ENCODE measurements at regions not wholly inside any gene's neighbourhood (a gene's known extent, or its start where the extent isn't known, plus 50 kb on each side); places are given as distances from the start of the nearest gene placed in this dataset.
"Not testable (repeated sequence)": the region's sequence is repeated elsewhere in the genome, so short reads cannot be mapped to it uniquely, and the experiment has no call there.

DNA sequence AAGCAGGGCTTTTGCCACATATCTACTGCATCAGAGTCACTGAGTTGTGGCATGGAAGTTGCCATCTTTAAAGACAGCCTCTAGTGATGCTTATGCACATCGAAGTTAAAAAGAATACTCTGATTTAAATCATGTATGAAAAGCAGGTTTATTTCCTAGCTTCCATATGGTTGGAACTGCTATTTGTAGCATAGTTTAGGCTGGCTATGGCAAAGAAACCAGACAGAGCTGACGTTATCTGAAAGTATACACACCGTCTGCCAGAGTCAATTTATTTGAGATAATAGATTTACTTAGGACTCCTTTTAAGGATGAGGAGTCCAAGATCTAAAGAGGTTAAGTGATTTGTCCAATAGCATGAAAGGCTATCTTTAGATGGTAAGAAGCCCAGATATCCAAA lies 536.9 kb upstream of the ADGRL4 start:
- no peak for DNase-seq (ENCODE audit: low read depth, low spot score)

DNA sequence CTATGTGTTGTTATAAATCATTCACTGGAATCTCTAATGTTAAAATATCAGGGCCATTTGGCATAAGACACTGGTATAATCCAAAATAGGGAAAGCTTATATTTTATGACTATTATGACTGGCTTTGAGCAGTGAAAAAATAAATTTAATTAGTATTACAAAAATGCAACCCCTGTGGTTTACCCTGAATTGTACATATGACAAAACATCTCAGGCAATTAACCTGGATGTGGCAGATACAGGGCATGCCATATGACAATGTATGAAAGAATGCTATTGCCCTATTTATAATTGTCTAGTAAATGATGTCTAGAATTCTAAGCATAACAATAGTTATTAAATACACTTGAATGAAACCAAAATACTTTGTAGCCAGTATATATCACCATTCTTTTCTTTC lies 532.5 kb upstream of the ADGRL4 start:
- no peak for DNase-seq (ENCODE audit: low read depth, low spot score)

DNA sequence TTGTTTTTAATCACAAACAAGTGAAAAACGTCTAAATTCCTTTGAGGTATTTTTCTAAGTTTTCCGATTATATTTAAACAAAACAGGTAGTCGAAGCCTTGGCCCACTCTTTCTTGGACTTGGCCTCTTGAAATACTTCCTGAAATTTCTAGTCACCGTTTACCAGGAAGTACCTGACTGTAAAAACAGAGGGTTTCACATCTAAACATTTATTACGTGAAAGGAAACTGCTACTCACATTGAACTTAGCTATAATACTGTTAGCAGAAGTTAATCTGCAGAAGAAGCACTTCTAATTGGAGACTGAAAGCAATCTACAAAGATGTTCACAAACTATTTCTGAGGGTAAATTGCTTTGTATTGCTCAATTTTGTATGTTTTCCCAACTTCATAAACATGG lies 526.0 kb upstream of the ADGRL4 start:
- DNase-seq (ENCODE audit: low read depth, low spot score): no peak

DNA sequence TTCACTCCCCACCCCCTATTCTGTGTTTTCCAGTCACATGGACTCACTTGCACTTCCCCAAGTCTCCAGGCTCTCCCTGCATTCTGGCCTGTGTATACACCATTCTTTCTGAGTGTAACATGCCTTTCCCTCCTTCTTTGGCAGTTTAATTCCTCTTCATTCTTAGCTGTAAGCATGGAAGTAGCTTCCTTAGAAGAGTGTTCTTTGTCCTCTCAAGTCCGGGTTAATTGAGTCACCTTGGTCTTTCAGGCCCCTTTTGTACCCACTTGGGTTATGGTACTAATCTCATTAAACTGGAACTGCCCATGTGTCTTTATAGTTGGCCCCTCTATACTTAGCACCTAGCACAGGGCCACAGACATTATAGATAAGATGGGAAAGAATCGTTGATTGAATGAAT lies 525.3 kb upstream of the ADGRL4 start:
- no peak for DNase-seq (ENCODE audit: low read depth, low spot score)

DNA sequence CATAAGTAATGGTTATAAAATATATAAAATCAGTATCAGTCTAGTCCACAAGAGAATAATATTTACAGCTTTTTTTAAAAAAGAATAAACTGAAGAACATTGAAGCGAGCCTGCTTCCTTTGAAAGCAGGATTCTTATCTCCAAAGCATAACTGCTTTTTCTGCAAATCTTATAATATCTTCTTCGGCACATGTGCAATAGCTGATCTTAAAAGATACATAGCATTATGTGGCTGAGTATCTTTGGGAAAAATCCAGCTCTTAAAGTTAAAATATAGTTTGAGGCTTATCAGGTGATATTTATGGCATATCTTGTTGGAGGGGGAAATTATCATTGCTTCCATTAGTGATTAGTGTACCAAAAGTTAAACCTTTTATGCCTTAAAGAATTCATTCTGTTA lies 523.9 kb upstream of the ADGRL4 start:
- DNase-seq (ENCODE audit: low read depth, low spot score): no peak

DNA sequence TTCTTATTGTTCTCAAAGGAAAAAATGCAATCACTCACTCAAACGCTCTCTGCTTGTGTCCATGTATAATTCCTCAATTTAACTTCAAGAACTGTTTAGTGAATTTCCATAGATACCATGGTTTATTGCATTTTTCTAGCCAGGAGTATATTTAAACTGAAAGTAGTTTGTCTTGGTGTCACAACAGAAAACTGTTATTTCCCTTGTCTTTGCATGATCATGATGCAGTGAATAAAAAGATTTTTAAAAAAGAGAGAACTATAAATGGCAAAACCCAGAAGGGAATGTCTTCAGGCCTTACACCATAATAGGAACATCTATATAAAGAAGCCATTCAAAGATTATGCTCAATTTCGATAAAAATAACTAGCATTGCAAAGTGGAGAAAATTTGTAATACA lies 523.5 kb upstream of the ADGRL4 start:
- no peak for DNase-seq (ENCODE audit: low read depth, low spot score)

DNA sequence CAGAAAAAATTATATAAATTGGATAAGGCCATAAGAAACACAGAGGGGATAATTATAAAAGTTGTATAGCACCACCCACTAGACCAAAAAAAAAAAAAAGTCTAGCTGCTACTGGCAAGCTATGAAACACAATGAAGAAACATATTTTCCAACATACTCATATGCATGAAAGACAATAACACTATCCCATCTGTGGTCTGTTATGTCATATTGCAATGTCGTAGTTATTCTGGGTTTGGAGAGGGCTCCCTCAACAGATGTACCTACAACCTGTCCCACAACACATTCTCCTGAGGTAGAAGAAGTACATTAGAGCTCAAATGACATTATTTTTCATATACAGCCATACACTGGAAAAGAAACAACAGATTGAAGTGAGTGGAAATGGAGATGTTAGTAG lies 517.6 kb upstream of the ADGRL4 start:
- no peak for DNase-seq (ENCODE audit: low read depth, low spot score)

DNA sequence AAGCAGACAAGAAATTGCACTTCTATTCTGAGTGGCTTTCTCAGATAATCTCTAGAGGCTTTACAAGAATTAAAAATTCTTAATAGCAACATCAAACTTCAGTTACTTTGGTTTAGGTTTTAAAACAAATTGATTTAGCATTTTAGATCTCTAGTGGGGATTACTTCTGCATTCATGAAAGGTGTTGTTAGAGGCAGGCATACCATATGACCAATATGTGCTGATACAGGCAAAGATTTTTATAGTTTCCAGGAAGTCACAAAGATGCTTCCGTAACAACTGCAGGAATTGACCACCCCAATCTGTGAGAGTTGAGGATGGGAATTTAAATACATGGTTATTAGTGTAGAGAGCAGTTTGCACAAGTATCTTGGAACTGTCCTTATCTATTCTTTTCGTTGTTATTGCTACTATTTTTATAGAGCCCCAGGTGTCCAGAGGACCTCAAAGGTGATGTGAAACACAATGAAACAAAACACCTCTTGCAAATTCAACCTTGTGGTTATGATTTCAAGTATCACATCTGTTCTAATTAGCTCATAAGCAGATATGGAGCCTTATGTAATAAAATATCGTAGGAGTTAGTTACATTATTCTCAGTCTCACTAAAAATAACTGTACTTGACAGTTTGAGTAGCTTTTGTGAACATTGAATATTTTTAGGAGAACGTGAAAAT lies 512.7 kb upstream of the ADGRL4 start:
- no peak for DNase-seq (ENCODE audit: low read depth, low spot score)

DNA sequence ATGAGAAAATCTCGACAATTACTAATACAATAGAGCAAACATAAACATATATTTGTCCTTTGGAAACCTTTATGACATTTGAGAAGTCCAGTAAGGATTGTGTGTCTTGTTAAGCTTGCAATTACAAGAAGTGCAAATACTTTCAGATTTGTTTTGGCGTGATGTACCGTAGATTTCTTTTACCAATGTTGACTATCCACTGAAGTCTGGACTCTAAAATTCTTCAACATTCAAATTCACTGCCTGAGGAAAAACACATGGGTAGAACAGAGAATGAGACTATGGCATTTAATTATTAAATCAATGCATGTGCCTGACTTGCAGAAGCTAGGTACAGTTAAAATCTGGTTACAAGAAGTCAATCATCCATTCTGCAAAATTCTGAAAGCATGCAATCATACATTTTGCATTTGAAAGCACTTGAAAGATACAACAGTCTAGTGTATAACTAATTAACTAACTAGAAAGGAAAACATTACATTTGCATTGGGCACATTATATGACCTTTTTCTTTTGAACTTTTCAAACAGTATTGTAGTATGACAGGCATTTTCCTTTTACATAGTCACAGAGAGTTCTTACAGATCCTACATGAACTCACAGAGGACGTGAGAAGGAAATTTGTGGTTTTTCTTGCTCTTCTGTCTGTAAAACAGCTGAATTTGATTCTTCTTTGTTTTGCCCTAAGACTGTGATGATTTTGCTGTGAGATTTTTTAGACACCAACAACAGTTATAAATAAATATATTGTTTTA lies 511.1 kb upstream of the ADGRL4 start:
- no peak for DNase-seq (ENCODE audit: low read depth, low spot score)

DNA sequence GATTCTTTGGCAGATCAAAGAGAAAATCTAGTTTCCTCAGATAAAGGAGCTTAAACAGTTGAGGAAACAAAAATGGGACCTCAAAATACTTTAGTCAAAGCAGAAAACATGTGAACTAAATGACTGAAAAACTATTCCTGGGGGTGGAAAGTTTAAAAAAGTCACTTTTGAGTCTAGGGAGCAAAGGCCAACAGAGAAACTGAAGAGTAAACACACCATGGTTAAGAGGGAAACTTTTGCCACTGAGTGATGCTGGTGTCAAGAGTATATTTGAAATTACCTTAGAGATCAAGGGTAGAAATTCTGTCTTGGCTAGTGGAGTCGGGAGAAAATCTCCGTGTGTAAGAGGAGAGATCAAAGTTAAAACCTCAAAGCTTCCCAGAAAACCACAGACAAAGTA lies 501.2 kb upstream of the ADGRL4 start:
- DNase-seq (ENCODE audit: low read depth, low spot score): no peak

DNA sequence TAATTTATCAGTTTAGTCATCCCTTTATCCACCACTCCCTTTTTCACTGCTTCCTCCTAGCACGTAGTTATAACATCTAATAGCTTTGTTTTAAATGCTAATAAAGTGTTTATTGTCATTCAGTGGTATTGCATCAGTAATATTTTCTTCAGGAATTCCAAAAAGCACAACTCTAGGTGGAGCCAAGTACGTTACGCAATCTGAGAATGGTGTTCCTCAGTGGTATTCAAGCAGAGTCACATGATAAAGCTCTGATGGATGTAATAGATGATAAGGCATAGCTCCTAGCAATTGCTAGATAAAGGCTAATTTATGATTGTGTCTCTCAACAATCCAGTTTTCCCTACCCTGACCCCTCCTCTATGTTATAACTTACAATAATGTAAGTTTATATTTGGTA lies 494.6 kb upstream of the ADGRL4 start:
- DNase-seq (ENCODE audit: low read depth, low spot score): no peak

DNA sequence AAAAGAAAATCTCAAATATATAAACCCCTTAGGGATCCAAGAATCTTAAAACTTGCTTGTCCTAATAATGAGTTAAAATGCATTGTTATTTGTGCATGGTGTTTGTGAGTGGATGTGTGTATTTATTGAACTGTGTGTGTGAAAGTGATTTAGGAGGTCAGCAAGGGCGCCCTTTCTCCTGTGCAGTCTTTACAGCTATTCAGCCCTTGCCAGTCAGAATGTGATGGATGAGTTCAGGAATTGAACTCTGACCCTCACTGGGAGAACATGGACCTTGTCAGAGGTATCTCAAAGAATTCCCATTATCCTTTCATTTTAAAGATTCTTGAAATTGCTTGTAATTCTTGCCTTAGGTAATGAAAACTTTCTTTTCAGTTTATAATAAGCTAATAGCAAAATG lies 493.0 kb upstream of the ADGRL4 start:
- peak; percentile 13 for DNase-seq (ENCODE audit: low read depth, low spot score)

DNA sequence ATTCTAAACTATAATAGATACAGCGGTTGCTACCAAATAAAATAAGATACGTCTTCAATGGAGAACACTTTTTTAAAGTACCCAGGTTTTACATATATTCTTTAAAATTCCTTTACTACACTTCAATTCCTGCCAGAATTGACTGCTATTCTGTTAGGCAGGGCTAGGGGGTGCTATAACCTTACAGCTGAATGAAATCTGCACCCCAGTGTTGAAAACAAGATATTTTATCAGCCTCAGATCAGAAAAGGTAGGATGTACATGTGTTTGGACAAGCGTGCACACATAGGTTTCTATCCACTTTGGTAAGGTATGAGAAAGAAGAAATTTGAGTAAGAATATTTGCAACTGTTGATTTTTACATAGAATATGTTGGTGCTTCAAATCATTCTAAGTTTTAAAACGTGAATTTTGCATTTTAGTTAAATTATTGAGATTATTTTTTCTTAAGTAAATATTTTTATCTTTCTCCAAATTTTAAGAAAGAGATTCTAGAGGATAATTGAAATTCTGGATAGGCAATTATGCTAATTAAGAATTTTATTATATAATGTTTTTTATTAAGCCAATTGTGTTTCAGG lies 490.8 kb upstream of the ADGRL4 start:
- no peak for DNase-seq (ENCODE audit: low read depth, low spot score)

DNA sequence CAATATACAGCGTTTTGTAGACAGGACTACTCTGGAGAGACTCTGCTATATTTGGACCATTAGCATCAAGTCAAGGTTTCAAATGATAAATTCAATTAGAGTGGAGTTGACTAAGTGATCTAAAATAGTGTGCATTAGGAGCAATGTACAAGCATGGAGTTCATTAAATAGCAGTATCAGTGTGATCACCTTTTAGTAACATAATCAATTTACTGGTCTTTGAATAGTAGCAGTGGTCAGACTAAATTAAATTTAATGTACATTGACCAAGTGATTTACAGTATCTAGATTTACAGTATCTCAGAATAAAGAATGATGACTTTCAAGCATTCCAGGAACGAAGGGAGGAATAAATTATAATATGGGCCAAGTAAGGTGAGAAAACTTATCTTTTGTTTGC lies 489.6 kb upstream of the ADGRL4 start:
- DNase-seq (ENCODE audit: low read depth, low spot score): no peak

DNA sequence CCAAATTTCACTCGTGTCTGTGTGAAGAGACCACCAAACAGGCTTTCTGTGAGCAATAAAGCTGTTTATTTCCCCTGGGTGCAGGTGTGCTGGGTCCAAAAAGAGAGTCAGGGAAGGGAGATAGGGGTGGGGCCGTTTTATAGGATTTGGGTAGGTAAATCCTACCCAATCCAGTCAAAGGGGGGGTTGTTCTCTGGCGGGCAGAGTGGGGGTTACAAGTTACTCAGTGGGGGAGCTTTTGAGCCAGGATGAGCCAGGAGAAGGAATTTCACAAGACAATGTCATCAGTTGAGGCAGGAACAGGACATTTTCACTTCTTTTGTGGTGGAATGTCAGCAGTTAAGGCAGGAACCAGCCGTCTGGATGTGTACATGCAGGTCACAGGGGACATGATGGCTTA lies 487.2 kb upstream of the ADGRL4 start:
- not testable (repeated sequence) for DNase-seq (ENCODE audit: low read depth, low spot score)

DNA sequence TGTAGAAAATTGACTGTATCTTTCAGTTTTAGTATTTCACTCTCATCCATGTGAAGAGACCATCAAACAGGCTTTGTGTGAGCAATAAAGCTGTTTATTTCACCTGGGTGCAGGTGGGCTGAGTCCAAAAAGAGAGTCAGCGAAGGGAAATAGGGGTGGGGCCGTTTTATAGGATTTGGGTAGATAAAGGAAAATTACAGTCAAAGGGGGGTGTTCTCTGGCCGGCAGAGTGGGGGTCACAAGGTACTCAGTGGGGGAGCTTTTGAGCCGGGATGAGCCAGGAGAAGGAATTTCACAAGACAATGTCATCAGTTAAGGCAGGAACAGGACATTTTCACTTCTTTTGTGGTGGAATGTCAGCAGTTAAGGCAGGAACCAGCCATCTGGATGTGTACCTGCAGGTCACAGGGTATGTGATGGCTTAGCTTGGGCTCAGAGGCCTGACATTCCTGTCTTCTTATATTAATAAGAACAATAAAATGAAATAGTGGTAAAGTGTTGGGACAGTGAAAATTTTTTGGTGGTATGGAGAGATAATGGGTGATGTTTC lies 482.1 kb upstream of the ADGRL4 start:
- DNase-seq (ENCODE audit: low read depth, low spot score): not testable (repeated sequence)

DNA sequence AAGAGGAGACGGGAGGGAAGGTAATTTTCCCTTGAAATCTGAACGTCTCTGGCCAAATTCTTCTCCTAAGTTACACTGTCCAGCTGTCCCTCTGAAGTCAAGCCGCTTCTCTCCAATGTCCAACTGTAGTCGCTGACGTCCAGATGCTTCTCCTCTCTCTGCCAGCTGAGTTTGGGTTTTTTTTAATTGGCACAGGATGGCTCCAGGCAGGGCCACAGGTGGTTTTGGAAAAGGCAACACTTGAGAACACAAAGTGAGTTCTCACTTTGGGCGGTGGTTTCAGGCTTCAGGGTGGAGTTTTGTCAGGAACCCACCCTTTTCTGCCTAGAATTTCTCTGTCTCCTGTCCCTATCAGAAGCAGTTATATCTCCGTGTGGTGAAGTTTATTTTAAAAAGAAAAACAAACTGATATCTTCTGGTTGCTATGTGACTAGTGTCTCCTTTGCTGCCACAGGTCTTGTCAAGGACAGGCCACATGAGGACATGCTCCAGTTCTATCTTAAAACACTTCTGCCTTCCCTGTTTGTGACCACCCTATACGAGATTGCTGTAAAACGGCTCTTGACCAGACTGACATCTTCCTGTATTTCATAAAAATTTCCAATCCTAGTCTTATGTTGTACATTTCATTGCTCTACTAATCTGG lies 472.3 kb upstream of the ADGRL4 start:
- no peak for DNase-seq (ENCODE audit: low read depth, low spot score)

DNA sequence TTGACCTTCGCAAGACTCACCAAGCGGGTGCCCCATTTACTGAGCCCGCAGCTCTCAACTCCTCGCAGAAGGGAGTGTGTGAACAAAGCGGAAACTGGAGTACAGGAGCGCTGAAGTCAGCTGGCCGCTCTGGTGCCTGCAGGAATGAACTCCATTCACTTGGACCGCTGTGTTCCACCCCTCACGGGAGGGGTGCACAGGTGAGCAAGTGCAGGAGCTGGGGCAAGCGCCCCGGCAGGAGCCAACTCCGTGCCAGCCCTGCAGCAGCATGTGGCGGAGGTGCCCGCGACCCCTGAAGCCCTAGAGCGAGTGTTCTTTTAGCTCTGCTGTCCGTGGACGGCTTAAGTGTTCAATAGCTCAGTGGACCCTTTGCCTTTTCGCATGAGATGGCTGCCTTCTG lies 471.6 kb upstream of the ADGRL4 start:
- no peak for DNase-seq (ENCODE audit: low read depth, low spot score)

DNA sequence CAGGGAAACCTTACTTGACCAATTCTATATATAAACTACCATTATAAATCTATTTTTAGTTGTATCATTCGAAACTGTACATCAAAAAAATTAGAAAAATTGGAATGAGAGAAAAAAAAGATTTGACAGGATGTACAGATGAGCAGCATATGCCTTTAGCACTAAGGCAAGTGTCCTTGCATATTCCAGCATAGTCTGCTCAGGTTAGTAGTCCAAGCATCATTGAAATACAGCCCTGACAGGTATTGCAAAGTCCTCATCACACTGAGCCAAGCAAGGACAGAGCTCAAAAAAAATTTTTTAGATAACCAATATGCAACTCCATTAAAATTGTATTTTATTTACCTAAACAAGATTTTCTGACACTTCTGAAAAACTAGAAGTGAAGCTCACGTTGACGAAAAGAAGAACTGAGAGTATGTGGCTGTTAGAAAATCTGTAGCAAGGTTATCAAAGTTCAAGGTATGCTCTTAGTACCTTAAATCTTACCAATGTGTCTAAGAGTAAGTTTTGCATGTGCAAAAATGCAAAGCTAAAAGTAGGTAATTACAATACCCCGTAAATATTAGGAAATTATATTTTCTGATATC lies 465.6 kb upstream of the ADGRL4 start:
- DNase-seq (ENCODE audit: low read depth, low spot score): no peak

DNA sequence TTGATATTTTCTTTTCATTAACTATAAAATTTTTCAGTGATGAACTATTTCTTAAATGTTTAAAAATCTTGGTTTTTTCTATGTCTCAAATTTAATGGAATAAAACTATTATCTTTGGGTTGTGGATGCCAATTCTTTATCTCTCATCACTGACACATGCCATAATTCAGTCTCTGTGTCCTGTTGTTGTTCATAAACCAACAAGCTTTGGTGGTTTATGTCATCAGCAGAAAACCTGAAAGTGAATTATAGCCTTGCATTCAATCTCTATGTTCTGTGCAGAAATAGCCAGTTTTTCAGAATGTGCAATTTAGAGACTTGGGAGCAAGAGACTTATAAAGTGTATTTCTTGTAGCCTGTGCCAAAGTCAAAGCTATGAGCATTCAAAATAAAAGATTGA lies 462.6 kb upstream of the ADGRL4 start:
- no peak for DNase-seq (ENCODE audit: low read depth, low spot score)

DNA sequence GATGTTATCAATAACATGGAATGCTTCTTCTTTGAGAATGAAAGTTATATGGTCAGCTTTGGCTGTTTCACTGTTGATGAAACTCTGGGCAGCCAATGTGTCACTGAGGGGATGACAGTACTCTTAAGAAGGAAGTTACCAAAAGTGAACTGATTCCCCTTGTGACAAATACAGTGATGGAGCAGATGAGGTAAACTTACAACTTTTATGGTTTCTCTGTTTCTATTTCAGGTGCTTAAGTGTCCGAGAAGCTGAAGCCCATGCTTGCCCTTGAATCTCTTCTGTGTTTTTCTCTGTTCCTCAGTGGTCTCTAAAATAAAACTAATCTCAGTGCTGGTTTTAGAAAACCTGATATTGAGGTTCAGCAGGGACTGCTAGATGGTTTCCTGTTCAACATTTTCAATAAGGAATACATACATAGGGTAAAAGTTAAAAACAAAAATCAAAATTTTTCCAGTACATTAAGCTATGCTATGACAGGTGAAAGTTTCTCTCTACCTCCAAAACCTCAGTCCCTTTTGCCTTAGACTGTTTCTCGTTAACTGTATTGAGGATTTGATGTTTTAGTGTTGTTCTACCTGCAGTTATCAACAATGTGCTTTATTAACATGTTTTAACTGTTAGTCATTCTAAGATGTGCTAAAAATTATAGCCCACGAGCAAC lies 454.4 kb upstream of the ADGRL4 start:
- DNase-seq (ENCODE audit: low read depth, low spot score): no peak

Data from ELF-1 (cell line).